Bronchial epithelial cell (primary cell): ENCODE measurements at regions not wholly inside any gene's neighbourhood (a gene's known extent, or its start where the extent isn't known, plus 50 kb on each side); places are given as distances from the start of the nearest gene placed in this dataset.
"Not testable (repeated sequence)": the region's sequence is repeated elsewhere in the genome, so short reads cannot be mapped to it uniquely, and the experiment has no call there.

Experiments
- DNase-seq: peaks from one replicate; pipeline ENCODE4 v3.0.0-alpha.2; 2010; ENCODE audit warnings: low read depth
- FAIRE-seq: peaks from 2 replicates; lab custom pipeline; 2011; peaks lifted over from hg19 to GRCh38; lab: Jason Lieb, UNC
- H3K27me3 ChIP-seq: 2 replicates; pipeline ENCODE4 v1.5.1; 2011; ENCODE audit warnings: low read length; ENCODE audit not compliant: control insufficient read depth, insufficient read depth
- H3K36me3 ChIP-seq: 2 replicates; pipeline ENCODE4 v1.5.1; 2011; ENCODE audit warnings: low read length; ENCODE audit not compliant: control insufficient read depth, insufficient read depth
- H3K4me3 ChIP-seq: 2 replicates; pipeline ENCODE4 v1.5.1; 2011; ENCODE audit warnings: mild to moderate bottlenecking, low read depth, low read length, control low read depth
- TF ChIP-seq, protein P1 (sequence below): IDR thresholded peaks from 2 replicates; pipeline ENCODE4 v1.5.1; 2011; ENCODE audit warnings: mild to moderate bottlenecking, moderate library complexity, low read length, control low read depth, inconsistent platforms; ENCODE audit not compliant: insufficient read depth, severe bottlenecking

- DNase-seq: peak; percentile 69
- TF ChIP-seq, protein P1, sequence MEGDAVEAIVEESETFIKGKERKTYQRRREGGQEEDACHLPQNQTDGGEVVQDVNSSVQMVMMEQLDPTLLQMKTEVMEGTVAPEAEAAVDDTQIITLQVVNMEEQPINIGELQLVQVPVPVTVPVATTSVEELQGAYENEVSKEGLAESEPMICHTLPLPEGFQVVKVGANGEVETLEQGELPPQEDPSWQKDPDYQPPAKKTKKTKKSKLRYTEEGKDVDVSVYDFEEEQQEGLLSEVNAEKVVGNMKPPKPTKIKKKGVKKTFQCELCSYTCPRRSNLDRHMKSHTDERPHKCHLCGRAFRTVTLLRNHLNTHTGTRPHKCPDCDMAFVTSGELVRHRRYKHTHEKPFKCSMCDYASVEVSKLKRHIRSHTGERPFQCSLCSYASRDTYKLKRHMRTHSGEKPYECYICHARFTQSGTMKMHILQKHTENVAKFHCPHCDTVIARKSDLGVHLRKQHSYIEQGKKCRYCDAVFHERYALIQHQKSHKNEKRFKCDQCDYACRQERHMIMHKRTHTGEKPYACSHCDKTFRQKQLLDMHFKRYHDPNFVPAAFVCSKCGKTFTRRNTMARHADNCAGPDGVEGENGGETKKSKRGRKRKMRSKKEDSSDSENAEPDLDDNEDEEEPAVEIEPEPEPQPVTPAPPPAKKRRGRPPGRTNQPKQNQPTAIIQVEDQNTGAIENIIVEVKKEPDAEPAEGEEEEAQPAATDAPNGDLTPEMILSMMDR: no peak
- H3K4me3 ChIP-seq: no peak overlapping the region
- H3K27me3 ChIP-seq: no peaks in the 10 kb centered on the region
- no peak for FAIRE-seq
- H3K36me3 ChIP-seq: no peaks in the 10 kb centered on the region
Observed at GRCh38 chr6:121595646-121596045, 160.2 kb downstream of the GJA1 start.

DNA sequence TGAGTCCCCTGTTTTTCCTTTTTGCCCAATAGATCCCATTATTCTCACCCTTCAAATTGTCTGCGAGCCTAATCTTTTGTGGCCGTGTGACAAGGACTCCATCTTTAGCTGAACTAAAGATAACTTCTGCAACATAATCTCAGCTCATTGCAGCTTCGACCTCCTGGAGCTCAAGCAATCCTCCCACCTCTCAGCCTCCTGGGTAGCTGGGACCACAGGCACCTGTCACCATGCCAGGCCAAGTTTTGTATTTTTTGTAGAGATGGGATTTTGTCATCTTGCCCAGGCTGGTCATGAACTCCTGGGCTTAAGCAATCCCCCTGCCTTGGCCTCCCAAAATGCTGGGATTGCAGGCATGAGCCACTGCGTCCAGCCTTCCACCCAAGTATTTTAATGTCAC lies 161.0 kb downstream of the GJA1 start:
- DNase-seq (no peak), FAIRE-seq (no peak)
- Histone ChIP-seq H3K36me3 (no peaks in the 10 kb centered on the region), H3K4me3 (no peak overlapping the region), H3K27me3 (no peaks in the 10 kb centered on the region)
- TF ChIP-seq, protein P1: no peak

GRCh38 chr6:121597654-121598053 lies 162.2 kb downstream of the GJA1 start:
- no peaks in the 10 kb centered on the region for H3K36me3 ChIP-seq
- TF ChIP-seq, protein P1: no peak
- no peak for FAIRE-seq
- H3K27me3 ChIP-seq: no peaks in the 10 kb centered on the region
- H3K4me3 ChIP-seq: no peak overlapping the region
- DNase-seq: peak; percentile 89

DNA sequence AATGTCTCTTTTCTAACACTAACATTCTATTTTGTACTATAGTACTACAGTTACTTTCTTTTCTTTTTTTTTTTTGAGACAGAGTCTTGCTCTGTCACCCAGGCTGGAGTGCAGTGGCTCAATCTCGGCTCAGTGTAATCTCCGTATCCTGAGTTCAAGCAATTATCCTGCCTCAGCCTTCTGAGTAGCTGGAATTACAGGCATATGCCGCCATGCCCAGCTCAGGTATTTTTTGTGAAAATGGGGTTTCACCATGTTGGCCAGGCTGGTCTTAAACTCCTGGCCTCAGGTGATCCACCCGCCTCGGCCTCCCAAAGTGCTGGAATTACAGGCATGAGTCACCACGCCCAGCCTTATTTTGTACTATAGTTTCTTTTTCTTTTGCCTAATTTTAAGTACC lies 163.9 kb downstream of the GJA1 start:
- H3K4me3 ChIP-seq, FAIRE-seq, H3K27me3 ChIP-seq, H3K36me3 ChIP-seq, DNase-seq: not testable (repeated sequence)

GRCh38 chr6:121600389-121601168 lies 165.1 kb downstream of the GJA1 start:
- no peak for FAIRE-seq

DNA sequence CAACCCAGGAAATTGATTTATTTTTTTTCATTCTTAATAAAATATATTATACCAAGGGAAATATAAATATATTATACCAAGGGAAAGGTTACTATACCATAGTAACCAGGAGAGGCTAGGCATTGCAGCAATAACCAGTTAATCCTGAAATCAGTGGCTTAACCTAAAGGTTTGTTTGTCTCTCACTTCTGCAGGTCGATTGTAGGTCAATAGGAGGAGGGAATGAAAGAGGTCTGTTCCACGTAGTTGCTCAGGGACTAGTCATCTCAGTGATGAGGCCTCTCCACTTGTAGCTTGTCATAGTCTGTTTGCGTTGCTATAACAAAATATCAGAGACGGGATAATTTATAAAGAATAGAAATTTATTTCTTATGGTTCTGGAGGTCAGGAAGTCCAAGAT lies 168.0 kb downstream of the GJA1 start:
- FAIRE-seq (peak; percentile 47), DNase-seq (peak; percentile 46)
- Histone ChIP-seq H3K36me3 (no peaks in the 10 kb centered on the region), H3K4me3 (no peak overlapping the region), H3K27me3 (no peaks in the 10 kb centered on the region)
- TF ChIP-seq, protein P1: no peak

More at GRCh38 chr6:121600389-121601168, 165.1 kb downstream of the GJA1 start:
- no peak overlapping the region for H3K4me3 ChIP-seq
- no peaks in the 10 kb centered on the region for H3K36me3 ChIP-seq
- no peak for DNase-seq
- no peaks in the 10 kb centered on the region for H3K27me3 ChIP-seq
- TF ChIP-seq, protein P1: no peak
